Limb (tissue), 2 donors: ENCODE measurements at regions not wholly inside any gene's neighbourhood (a gene's known extent, or its start where the extent isn't known, plus 50 kb on each side); places are given as distances from the start of the nearest gene placed in this dataset.
"Not testable (repeated sequence)": the region's sequence is repeated elsewhere in the genome, so short reads cannot be mapped to it uniquely, and the experiment has no call there.

ENCODE experiments used
- DNase-seq, 2 donors: peaks; one replicate each; pipeline ENCODE4 v3.0.0-alpha.2; 2016; ENCODE audit errors: extremely low spot score in 2 of 2

DNA sequence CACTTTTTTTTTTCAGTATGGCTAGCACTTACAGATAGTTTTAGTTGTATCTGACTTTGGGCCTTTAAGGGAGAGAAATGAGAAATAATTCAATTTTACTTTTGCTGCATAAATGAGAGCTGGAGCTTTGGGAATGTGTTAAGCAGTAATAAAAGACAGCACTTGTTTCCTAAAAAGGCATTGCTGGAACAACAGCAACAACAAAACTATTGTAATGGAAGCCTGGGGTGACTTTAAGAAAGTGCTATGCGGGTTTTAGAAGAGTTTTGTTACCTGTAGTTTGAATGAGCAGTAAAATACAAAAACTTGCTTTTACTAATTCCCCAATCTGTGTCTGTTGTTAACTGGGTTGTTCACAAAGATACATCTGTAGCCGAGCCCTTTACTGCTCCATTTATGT lies 774.0 kb upstream of the ARPP21 start:
- DNase-seq = no peak

DNA sequence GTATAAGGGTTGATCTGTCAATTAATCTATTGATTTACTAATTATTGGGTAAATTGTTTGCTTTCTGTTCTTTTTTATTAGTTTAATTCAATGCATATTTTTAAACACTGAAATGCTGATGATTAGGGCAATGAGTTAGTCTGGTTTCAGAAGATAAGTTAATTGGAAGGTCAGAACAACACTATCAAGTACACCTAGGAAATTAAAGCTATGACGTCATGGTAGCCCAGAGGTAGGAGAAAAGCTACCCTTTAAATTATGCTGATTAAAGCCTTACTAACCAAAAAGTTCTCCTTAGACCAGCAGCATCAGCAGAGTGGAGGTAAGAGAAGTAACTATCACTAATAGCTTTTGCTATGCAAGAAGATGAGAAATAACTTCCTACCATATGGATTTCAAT lies 770.4 kb upstream of the ARPP21 start:
- no peak for DNase-seq

DNA sequence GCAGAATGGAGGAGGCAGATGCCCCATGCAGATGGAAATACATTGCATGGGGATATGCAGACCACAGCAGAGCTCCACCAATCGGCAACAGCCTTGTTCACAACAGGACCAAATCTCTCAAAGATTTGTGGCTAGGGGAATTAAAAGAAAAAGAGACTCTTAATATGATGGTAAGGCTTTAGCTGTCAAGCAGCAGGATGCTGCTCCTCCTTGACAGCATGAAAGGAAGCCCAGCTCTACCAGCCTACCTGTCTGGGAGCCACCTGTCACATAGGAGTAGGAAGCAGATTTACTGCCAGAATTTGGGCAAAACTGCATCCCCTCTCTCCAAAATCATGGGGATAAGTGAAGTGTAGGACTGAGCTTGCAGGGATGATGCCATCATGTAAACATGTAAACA lies 769.6 kb upstream of the ARPP21 start:
- no peak for DNase-seq

DNA sequence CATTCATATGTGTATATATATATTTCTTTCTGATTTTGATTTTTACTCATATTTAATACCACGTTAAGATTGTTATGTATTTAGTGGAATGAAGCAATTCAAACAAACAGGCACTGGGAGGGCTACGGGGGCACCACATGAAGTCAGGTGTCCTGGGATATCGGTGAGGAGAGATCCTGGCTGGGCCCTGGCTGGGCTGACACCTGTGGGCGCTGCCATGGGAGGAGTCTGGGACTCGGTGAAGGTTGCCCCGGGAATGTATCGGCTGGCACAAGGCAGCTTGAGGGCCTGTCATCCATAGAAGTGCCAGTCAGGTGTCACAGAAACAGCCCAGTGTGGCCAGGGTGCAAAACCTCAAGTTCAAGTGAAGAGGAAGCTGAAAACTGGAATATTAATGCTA lies 766.9 kb upstream of the ARPP21 start:
- DNase-seq = no peak

DNA sequence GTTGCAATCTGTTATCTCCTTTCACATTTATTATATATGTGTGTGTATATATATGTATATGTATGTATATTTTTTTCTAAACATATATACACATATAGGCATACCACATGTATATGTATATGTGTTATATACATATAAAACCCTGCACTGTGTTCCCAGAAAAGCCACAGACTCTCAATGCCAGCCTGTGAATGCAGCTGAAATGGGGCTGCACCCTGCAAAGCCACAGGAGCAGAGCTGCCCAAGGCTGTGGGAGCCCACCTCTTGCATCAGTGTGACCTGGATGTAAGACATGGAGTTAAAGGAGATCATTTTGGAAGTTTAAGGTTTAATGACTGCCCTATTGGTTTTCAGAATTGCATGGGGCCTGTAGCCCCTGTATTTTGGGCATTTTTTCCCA lies 762.3 kb upstream of the ARPP21 start:
- no peak for DNase-seq

DNA sequence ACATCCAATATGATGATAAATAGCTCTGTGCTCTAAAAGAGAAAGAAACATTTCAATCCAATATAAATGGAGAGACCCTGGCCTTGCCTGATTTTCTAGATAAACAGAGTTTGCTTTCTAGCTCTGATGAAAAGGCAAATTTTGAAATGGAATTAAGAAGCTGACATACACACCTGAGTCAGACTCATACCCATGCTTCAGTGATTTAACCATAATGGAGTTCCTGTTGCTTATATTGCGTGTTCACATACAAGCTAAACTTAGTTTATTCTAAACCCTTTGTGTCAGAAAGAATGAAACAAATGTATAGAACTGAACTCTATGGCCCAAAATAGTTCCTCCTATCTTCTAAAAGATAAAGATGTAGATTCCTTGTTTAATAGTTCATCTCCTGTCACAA lies 760.8 kb upstream of the ARPP21 start:
- DNase-seq = no peak

DNA sequence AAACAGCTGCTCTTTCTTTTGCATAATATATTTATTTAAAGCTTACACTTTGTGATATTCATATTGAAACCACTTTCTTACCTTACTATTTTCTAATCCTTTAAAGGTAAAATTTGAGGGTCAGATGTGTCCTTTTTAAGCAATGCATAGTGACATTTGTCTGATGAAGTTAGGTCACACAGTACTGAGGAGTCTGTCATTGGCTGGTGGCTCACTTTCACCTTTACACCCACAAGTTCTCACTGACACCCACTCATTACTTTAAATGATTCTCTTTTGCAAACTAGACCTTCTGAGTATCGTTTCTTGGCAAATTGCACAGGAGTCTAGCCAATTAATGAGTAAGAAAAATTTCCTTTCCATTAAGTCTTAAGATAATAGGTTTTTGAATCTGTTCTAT lies 758.3 kb upstream of the ARPP21 start:
- DNase-seq = no peak

DNA sequence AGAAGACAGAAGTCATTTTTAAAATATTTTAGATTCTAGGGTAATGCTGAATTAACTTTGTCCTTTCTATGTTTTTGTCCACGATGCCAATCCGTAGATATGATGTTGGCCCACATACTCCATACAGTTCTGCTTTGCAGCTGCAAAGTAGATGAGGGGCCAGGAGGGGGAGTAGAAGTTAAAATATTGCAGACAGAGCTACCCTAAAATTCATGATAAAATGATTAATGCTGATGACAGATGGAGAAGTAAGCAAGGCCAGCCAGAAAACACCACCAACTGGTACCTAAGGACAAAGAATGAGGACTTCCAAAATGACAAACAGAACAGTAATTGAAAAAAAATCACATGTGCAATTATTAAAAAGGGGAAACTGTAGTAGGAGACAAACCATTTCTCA lies 756.6 kb upstream of the ARPP21 start:
- DNase-seq = peak in 1 of 2 donors; percentile 34

DNA sequence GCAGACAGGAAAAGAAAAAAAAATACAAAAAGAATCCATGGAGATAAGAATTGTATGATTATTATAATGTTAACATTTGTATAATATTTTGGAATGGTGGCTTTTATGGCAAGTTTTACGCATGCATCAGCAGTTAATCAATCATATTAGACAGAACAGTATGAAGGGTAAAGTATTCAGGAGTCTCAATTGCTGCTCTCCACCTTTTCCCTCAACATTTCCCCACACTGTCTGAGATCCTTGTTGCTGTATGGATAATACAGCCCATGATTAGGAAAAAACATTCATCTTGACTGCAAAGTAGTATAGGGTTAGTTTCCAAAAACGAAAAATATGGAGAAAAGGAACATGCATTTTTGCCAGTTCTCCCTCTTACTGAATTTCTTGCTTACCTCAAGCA lies 755.3 kb upstream of the ARPP21 start:
- no peak for DNase-seq

DNA sequence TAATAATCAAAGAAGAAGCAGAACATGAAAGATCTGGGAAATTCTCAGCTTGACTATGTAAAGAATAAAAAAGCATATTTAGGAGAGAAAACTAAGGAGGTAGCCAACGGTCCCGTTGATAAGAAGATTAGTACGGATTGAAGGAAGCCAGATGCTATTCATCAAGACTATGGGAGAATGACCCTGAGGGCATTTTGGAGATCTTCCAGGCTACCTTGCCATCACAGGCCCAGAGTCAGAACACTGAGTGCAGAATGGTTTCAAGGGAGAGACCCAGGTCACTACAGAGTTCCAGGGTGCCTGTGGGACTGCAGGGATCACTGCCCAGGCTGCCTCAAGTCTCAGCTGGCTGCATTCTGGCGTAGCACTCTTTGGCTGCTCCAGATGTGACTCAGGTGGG lies 752.9 kb upstream of the ARPP21 start:
- DNase-seq = no peak

DNA sequence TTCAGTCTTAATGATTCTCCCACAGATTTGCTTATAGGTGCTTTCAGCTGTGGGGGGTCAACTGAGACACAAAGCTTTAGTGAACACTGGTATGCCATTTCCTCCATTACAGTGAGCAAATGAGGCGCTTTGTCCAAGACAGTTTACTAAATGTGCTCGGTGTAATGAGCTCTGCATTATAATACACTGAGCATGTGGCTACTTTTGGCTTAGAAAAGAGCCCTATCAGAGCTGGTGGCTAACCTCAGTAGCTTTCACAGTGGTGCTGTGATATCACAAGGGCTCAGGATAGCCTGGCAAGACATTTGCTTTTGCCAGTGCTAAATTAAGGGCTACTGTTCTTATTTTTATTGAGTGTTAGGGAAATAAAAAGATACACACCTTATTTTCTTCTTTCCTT lies 749.7 kb upstream of the ARPP21 start:
- no peak for DNase-seq

DNA sequence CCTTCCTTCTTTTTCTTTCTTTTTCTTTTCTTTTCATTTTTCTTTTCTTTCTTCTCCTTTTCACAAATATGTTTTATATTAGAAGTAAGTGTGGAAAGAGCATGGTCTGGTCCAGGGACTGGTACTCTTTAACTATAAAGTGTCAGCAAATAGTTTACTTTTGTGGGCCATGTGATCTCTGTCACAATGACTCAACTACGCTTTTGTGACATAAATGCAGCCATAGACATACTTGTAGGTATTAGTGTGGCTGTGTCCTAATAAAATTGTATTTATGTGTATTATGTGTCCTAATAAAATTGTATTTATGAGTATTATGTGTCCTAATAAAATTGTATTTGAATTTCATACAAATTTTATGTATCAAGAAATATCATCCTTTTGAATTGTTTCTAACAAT lies 749.1 kb upstream of the ARPP21 start:
- DNase-seq = no peak

DNA sequence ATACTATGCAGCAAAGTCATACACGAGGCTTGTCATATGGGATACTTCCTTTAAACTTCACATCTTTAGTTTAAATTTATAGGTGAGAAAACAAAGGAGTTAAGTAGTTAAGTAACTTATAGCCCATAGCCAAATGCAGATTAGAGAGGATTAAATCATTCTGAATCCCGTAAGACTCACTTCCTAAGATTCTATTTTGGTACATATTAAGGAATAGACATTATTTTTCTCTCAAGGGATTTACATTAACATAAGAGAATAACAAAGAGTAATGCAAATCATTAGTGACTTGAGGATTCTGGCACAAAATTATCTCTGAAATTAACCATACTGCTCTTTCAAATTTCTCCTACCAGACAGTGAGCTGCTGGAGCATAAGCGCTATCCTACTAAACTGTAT lies 747.4 kb upstream of the ARPP21 start:
- no peak for DNase-seq

DNA sequence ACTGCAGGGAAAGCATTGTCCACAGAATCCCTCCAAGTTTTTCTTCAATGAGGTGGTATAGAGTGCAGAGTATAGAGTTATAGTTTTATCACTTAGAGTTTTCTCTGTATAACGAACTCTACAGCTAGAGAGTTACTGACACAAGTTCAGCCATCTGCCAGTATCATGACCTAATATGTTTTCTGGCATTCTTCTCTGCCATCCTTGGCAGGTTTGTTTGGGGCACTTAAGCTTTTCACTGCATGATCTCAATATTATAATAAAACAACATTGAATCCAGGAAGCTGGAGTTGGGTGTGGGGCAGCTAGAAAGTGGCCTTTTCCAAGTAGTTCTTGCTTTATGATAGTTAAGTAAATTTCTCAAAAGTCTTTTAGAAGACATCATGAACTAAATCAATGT lies 743.5 kb upstream of the ARPP21 start:
- DNase-seq = no peak

DNA sequence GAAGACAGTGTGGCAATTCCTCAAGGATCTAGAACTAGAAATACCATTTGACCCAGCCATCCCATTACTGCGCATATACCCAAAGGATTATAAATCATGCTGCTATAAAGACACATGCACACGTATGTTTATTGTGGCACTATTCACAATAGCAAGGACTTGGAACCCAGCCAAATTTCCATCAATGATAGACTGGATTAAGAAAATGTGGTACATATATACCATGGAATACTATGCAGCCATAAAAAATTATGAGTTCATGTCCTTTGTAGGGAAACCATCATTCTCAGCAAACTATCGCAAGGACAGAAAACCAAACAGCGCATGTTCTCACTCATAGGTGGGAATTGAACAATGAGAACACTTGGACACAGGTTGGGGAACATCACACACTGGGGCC lies 729.6 kb upstream of the ARPP21 start:
- not testable (repeated sequence) for DNase-seq

DNA sequence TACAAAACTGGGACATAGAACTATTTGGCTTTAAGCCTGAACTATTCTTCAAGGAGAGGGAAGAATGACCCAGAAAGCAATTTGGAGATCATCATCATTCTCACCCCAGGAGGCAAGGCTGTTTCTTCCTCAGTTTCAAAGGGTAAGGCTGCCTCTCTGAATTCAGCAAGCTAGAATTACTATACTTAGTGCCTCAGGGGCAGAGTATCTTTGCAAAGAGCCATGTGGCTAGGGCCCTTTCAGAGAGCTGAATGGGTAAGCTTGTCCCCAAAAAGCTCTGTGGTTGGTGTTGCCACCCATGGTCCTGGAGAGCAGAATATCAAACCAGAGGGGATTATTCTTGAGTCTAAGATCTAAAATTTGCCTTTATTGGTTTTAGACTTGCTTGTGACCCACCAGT lies 720.3 kb upstream of the ARPP21 start:
- no peak for DNase-seq

DNA sequence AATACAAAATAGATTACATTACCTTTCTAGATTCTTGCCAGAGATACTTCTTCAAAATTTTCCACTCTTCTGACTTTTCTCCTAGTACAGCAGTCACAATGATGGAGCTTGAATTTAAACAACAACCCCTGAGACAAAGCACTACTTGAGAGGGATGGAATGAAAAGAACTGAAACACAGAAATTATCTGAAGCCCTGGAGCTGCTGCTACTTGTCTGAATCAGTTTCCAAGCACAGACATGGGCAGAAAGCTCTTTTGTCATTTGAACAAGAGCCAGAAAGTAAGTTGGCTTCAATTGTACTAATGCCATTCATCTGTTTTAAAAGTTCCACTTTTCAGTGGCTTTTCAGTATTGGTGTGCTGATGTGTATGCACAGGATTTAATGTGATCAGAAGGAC lies 718.5 kb upstream of the ARPP21 start:
- peak in 1 of 2 donors; percentile 17 for DNase-seq

DNA sequence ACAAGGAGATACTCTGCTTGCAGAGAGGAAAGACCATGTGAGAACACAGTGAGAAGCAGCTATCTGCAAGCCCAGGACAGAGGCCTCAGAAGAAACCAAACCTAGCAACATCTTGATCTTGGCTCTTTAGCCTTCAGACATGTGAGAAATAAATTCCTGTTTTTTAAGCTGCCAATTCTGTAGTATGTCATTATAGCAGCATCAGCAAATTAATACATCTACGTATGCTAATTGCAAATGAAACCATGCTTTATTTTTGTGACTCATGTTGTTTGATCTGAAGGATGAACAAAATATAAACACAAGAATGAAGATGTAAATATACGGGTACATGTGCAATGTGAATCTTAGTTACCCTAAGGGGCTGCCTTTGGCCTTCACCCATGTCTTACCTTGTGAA lies 714.4 kb upstream of the ARPP21 start:
- DNase-seq = no peak

DNA sequence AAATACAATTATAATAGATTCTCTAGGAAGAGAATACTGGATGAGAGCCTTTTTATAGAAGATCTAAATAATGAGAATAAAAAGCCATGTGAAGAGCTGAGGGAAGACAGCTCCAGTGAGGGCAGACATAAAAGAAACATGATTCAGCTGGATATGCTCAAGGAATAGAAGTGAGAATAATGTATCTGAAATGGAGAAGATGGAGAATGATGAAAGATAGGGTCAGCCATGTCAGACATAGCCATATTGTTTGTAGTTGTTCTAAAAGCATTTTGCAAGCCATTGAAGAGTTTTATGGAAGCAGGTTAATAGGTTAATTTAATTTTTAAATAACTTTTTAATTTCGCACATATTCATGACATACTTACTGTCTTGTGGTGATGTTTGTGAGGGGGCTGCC lies 713.5 kb upstream of the ARPP21 start:
- no peak for DNase-seq

DNA sequence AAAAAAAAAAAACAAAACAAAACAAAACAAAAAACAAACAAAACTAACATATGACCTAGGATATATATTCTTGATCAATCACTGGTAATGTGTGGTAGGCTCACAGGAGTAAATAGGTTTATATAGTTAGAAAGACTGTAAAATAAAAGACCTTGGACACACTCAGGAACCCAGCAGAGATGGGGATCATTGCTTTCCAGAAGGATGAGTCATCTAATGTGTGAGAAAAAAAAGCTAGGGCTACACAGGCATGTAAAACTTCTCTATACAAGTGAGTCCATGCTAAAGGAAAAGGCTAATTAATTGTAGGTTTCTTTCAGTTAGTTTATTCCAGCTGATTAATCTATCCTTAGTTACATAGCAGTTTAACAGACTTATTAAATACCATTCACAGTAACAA lies 710.3 kb upstream of the ARPP21 start:
- no peak for DNase-seq

DNA sequence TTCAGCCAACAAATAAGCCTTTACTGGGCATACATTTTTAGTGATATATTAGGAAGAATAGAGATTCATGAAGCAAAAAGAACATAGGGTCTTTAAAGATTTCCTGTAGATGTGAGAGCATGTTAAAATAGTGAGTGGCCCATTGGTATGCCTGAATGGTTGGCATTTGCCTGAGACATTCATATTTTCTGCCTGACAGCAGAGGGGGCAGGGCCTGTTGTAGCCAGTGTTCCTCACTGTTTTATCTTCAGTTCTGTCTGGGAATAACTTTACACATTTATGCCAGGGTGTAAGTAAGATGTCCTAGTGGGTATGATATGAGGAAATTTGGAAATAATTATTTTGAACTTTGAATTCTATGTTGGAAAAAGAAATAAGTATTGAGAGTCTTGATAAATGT lies 704.7 kb upstream of the ARPP21 start:
- DNase-seq = no peak

DNA sequence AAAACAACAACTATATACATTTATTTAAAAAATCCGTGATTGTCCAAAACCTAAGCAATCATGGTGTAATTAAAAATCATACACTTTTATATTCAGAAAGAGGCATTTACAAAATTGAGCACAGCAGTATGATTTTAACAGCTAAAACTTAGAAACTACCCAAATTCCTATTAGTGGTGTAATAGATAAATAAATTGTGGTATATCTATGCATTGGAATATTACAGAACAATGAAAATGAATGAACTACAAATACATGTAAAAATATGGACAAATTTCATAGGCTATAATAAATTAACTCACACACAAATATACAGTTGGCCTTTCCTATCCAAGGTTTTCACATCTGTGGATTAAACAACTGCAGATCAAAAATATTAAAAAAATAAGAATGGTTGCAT lies 700.5 kb upstream of the ARPP21 start:
- DNase-seq = no peak

DNA sequence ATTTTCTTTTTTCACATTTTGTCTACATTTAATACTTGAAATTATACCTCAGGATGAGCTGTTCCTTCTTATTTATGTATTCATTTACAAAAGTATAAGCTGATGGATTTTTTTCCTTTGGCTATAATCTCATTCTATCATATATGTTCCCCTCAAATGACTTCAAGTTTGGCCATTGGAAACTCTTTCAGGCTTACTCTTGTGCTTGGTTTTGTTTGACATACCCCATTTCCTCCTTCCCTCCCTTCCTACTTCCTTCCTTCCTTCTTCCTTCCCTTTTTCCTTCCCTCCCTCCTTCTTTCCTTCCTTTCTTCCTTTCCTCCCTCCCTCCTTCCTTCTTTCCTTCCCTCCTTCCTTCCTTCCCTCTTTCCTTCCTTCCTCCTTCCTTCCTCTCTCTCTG lies 697.1 kb upstream of the ARPP21 start:
- DNase-seq = no peak

DNA sequence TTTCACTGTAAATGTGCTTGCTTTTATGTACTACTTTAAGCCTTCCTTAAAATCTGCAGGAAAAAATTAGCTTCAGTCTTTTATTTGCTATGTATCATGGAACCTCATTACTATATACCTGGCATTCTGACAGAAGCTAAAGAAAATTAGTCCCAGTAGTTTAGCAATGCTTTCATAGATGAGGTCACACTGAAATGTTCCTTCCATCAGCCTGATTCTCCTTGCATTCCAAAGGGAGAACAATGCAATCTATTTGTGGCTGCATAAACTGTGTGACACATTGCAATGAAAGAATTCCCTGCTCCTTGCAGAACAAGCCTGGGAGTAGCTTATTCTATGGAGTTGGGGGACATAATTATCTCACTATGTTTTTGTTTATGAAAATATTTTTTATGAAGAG lies 691.5 kb upstream of the ARPP21 start:
- DNase-seq = peak in 1 of 2 donors; percentile 85

DNA sequence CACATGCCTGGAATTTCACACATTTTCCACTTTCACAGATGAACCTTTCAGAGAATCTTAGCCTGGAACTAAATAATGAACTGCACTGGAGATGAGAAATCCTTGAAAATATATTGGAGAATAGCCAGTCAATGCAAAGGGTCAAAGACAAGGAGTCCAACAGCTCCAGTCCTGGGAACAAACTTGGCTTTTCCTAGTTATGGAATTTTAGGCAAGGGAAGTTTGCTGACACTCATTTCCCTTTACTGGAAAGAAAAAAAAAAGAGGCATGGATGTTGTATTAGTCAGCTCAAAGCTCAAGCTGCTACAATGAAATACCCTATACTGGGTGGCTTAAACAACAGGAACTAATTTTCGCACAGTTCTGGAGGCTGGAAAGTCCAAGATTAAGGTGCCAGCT lies 690.8 kb upstream of the ARPP21 start:
- DNase-seq = peak in 1 of 2 donors; percentile 72
